Aorta (tissue), 5 donors: ENCODE measurements at regions not wholly inside any gene's neighbourhood (a gene's known extent, or its start where the extent isn't known, plus 50 kb on each side); places are given as distances from the start of the nearest gene placed in this dataset.

ENCODE experiments used
- ATAC-seq: fragments of 200-7000 bp; cut with Tn5 transposase; one replicate; pipeline ENCODE4 v1.9.1; 2022; ENCODE audit warnings: moderate library complexity; ENCODE audit not compliant: low FRiP score
- DNase-seq, 2 donors: peaks; one replicate each; pipeline ENCODE4 v3.0.0-alpha.2; 2020
- H3K27ac ChIP-seq, 2 donors: one replicate each; pipeline ENCODE4 v1.5.1; 2013; ENCODE audit warnings: low read length in 2 of 2, mild to moderate bottlenecking in 2 of 2, moderate library complexity in 2 of 2, control low read depth in 1 of 2, inconsistent platforms in 1 of 2, low read depth in 1 of 2
- H3K27me3 ChIP-seq, 2 donors: one replicate each; pipeline ENCODE4 v1.6.1; 2013; ENCODE audit warnings: control low read depth in 1 of 2, low read length in 1 of 2, mild to moderate bottlenecking in 1 of 2, moderate library complexity in 1 of 2; ENCODE audit not compliant: insufficient read depth in 2 of 2, control insufficient read depth in 1 of 2
- H3K36me3 ChIP-seq, 2 donors: one replicate each; pipeline ENCODE4 v1.6.1; 2013; ENCODE audit warnings: control low read depth in 1 of 2, low read length in 1 of 2, mild to moderate bottlenecking in 1 of 2; ENCODE audit not compliant: insufficient read depth in 2 of 2, control insufficient read depth in 1 of 2
- H3K4me1 ChIP-seq, 2 donors: one replicate each; pipeline ENCODE4 v1.6.1; 2013; ENCODE audit warnings: low read length in 2 of 2, control low read depth in 1 of 2, mild to moderate bottlenecking in 1 of 2, moderate library complexity in 1 of 2; ENCODE audit not compliant: insufficient read depth in 2 of 2, control insufficient read depth in 1 of 2
- H3K4me3 ChIP-seq, 2 donors: one replicate each; pipeline ENCODE4 v1.5.1; 2013; ENCODE audit warnings: low read length in 2 of 2, control low read depth in 1 of 2, mild to moderate bottlenecking in 1 of 2
- H3K9me3 ChIP-seq: one replicate; pipeline ENCODE4 v1.6.1; 2013; ENCODE audit warnings: mild to moderate bottlenecking, low read length; ENCODE audit not compliant: control insufficient read depth
- WGBS, 2 donors: extraction: QIAGEN DNeasy Blood & Tissue Kit; methylation state at CpG; one replicate each; pipeline ENCODE4 v1.1.7; 2013; 5-methylcytosine and 5-hydroxymethylcytosine counted together
- intact Hi-C, 2 donors: fragments of 100-400 bp; cut with DNase I; formaldehyde crosslinking; loops; one replicate each; pipeline versions ENCODE4 v1.14.2 to v1.15.0; 2022
- donor health status: healthy with polysubstance abuse.
- donor health status: Bipolar disorder and iron deficiency.
- donor health status: DM: no; HTN: no; CAD: no.
- donor health status: DM: no; HTN: no; CAD: no.
- donor health status: DM: yes; HTN: yes; CAD: no.

DNA sequence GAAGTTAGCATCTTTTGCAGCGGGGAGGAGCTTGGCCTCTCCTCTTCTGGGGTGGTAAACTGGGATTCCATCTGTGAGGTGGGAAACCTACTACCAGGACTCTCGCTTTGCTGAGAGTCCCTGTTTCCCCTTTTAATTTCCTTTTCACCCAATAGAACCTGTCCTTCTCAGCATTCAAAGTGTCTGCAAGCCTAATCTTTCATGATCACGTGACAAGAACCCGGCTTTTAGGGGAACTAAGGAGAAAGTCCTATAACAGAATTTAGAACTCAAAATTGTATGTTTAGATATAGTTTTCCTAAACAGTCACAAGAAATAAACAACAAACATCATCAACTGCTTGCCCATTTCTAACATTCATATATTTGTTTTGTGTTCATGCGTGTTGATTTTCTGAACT is 103.6 kb upstream of the CDH19 start:
- no peak overlapping the region for H3K27ac ChIP-seq

DNA sequence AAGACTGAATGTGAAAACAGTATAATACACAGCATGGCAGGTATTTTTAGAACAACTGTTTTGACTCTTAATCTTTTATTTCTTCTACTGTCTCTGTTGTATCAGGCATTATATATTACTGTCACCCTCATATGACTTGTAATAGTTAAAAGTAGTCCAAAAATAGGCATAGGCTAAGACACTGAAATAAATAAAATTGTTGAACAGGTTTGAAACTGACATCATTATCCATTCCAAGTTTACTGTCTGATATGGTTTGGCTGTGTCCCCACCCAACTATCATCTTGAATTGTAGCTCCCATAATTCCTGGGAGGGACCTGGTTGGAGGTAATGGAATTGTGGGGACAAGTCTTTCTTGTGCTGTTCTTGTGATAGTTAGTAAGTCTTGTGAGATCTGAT is 91.4 kb upstream of the CDH19 start:
- no peaks in the 10 kb centered on the region for H3K9me3 ChIP-seq
- no peaks in the 10 kb centered on the region for H3K36me3 ChIP-seq
- ATAC-seq (no peak), DNase-seq (no peak)
- H3K27ac ChIP-seq = no peak overlapping the region
- intact Hi-C loops = no loop called here
- no peaks in the 10 kb centered on the region for H3K4me1 ChIP-seq
- no peaks in the 10 kb centered on the region for H3K27me3 ChIP-seq
- H3K4me3 ChIP-seq = no peak overlapping the region

More for the DNA sequence above, 103.6 kb upstream of the CDH19 start:
- Histone ChIP-seq H3K36me3 (no peaks in the 10 kb centered on the region), H3K4me1 (no peaks in the 10 kb centered on the region), H3K4me3 (no peak overlapping the region), H3K9me3 (no peaks in the 10 kb centered on the region), H3K27me3 (no peaks in the 10 kb centered on the region)
- intact Hi-C loops = no loop called here
- DNase-seq (no peak), ATAC-seq (no peak)
- WGBS, 2 donors = 86 to 87% methylated on average over 5 of the region's 5 CpGs

DNA sequence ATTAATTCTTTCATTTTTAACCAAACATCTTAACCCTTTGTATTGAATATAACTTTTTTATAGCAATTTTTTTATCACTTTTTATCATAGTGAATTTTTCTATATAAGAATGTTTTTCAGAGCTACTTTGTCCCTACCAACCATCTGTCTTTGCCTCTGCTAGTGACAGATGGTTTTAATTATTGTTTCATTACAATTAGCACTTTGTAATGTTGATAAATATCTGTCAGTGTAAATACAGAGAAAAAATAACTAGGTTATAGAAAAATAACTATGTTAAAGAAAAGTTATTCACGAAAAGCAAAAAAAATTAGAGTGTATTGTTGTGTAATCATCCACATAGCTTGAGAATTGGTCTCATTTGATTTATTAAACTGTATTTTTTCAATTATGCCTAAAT is 91.0 kb upstream of the CDH19 start:
- H3K4me1 ChIP-seq = no peaks in the 10 kb centered on the region
- WGBS, 2 donors = 63 to 73% methylated on average over 1 of the region's 1 CpG
- no peaks in the 10 kb centered on the region for H3K36me3 ChIP-seq
- H3K9me3 ChIP-seq = no peaks in the 10 kb centered on the region
- no peak overlapping the region for H3K27ac ChIP-seq
- H3K27me3 ChIP-seq = no peaks in the 10 kb centered on the region
- ATAC-seq (no peak), DNase-seq (no peak)
- no peak overlapping the region for H3K4me3 ChIP-seq
- intact Hi-C loops = no loop called here

DNA sequence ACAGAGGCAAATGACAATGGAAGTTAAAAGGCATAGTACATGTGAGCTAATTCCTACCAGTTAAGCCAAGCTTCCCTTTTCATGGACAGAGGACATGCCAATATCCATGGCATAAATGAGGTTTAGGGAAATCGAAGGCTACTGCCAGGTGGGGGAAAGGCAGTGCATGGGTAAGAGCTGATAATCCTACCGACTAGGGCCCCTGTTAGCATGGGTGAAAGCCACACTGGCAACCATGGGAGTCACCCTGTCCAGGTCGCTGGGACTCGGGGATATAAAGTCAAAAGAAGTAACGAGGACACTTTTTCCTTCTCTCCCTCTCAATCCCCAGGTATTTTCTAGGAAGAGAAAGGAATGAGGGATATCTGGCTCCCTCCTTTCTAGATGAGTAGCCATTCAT is 83.7 kb upstream of the CDH19 start:
- Histone ChIP-seq H3K4me1 (no peaks in the 10 kb centered on the region), H3K36me3 (no peaks in the 10 kb centered on the region), H3K27me3 (no peaks in the 10 kb centered on the region), H3K27ac (no peak overlapping the region), H3K9me3 (peaks cover 7% of the 10 kb centered on the region), H3K4me3 (no peak overlapping the region)
- no peak for DNase-seq
- 81 to 93% methylated on average over 5 of the region's 5 CpGs for WGBS, 2 donors
- ATAC-seq = no peak
- intact Hi-C loops = no loop called here

DNA sequence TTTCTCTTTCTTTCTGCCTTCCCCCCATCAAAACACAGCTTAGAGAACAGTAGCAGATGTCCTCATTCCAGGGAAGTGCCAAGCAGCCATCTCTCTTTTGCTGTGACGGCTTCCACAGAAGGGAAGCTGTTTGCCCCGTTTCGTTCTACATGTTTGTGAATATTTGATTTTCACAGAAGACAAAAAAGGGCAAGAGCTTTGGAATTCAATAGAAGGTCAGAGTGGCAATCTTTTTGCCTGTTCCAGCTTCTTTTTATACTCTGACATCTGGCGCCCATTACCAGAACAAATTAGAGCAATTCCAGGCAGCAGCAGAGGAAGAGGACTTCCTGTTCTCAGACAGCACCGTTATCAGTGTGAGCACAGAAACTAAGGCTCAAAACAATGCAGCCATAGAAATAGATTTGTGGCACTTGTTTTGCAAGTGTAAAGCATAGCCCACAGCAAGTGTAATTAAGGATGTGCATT is 79.0 kb upstream of the CDH19 start:
- Histone ChIP-seq H3K27ac (no peak overlapping the region), H3K27me3 (no peaks in the 10 kb centered on the region), H3K9me3 (peaks cover 9% of the 10 kb centered on the region), H3K4me1 (no peaks in the 10 kb centered on the region), H3K36me3 (no peaks in the 10 kb centered on the region), H3K4me3 (no peak overlapping the region)
- no peak for DNase-seq
- intact Hi-C loops = no loop called here
- no peak for ATAC-seq
- 6 to 7% methylated on average over 5 of the region's 5 CpGs for WGBS, 2 donors

DNA sequence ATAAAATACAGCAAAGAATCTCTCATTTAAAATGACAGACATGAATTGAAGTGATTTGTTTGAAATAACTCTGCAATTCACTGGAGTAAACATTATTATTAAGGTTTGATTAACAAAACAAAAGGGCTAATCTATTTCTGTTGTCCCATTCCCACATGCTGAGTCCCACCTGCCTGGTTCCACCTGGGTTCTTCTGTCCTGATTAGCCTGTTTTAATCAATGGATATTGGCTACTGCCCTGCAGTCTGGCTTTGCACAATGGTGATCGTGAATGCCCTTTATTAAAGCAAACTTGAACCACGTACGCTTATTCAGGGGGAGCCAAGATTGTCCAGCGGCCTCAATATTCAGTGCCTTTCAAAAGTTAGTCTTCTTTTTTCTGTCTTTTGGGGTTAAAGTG is 72.8 kb upstream of the CDH19 start:
- DNase-seq (no peak), ATAC-seq (no peak)
- Histone ChIP-seq H3K36me3 (no peaks in the 10 kb centered on the region), H3K9me3 (peaks cover 2% of the 10 kb centered on the region), H3K4me1 (no peaks in the 10 kb centered on the region), H3K27me3 (no peaks in the 10 kb centered on the region), H3K4me3 (no peak overlapping the region), H3K27ac (no peak overlapping the region)
- intact Hi-C loops = no loop called here
- WGBS, 2 donors = 70 to 83% methylated on average over 4 of the region's 4 CpGs

DNA sequence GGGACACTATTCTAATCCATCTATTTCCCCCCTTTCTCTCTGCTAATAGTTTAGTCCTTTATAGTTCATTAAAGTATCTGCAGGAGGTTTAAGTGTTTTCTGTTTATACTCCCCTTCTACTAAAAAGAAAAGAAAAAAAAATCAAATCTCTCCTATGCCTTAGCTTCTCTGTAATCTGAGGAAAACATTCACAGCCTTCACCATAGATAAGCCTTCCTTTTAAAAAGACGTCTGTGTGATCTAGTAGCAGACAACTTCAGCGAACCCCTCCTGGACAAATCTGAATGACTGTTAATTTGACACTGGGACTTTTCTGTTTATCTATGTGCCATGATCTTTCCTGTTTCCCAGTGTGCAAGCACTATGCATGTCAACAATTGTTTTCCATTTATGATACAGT is 70.4 kb upstream of the CDH19 start:
- H3K27ac ChIP-seq = no peak overlapping the region
- H3K4me1 ChIP-seq = no peaks in the 10 kb centered on the region
- WGBS, 2 donors = 36 to 40% methylated on average over 2 of the region's 2 CpGs
- no peaks in the 10 kb centered on the region for H3K36me3 ChIP-seq
- H3K27me3 ChIP-seq = no peaks in the 10 kb centered on the region
- no peak for DNase-seq
- H3K4me3 ChIP-seq = no peak overlapping the region
- peaks cover 2% of the 10 kb centered on the region for H3K9me3 ChIP-seq
- no peak for ATAC-seq
- intact Hi-C loops = no loop called here

DNA sequence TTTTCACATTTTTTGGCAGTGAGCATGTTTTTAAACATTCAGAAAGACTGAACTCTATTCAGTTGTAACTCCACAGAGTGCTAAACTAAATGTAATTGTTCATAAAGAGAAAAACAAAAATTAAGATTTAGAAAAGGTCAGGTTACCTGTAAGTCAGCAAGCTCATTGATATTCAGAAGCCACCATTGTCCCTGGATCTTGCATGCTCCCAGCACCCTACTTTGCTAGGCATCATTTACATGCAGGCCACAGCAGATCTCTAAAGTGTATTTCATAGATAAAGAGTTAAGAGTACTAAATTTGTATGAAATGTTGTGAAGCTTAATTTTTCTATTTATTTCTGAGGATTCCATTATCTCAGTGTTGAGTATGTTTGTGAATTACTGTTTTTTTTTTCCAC is 64.8 kb upstream of the CDH19 start:
- H3K4me1 ChIP-seq = no peaks in the 10 kb centered on the region
- H3K27me3 ChIP-seq = no peaks in the 10 kb centered on the region
- no peaks in the 10 kb centered on the region for H3K36me3 ChIP-seq
- no peak overlapping the region for H3K27ac ChIP-seq
- DNase-seq = no peak
- no peaks in the 10 kb centered on the region for H3K9me3 ChIP-seq
- no peak overlapping the region for H3K4me3 ChIP-seq
- intact Hi-C loops = no loop called here
- no peak for ATAC-seq

DNA sequence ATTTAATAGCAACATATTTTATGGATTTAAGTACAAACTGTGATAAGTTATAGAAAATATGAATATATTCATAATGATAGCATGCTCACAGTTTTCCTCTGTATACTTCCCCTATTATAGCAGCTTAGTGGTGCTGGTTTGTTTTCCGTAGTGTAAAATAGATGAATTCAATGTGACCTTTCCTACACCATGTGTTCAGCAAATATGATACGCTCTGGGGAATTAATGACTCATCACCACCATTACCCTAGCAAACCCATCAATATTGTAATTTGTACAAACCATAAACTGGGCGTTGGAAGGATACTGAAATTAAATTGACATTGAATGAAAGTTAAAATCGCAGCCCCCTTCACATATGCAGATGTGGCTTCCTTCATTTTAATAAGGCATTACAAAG is 58.7 kb upstream of the CDH19 start:
- ATAC-seq = no peak
- WGBS, 2 donors = 83 to 91% methylated on average over 4 of the region's 4 CpGs
- Histone ChIP-seq H3K4me3 (no peak overlapping the region), H3K9me3 (no peaks in the 10 kb centered on the region), H3K27ac (no peak overlapping the region), H3K36me3 (no peaks in the 10 kb centered on the region), H3K4me1 (no peaks in the 10 kb centered on the region), H3K27me3 (no peaks in the 10 kb centered on the region)
- no peak for DNase-seq
- intact Hi-C loops = no loop called here

DNA sequence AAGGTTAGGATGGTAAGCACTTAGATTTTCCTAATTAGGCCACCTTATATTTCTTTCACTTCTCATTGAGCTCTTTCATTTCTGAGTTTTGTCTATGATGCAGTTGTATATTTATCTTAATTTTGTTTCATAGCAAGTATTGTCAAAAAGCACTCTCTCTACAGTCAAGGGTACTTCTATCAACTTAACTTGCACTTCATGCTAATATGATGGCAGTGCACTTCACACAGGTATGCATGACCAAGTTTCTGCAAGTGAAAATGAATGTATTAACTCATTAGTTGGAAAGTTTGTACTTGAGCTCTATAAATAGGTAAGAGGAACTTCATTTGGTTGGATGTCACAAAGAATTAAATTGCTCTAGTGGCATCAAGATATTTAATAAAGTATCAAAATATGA is 51.5 kb upstream of the CDH19 start:
- Histone ChIP-seq H3K27me3 (no peaks in the 10 kb centered on the region), H3K4me1 (no peaks in the 10 kb centered on the region), H3K36me3 (no peaks in the 10 kb centered on the region), H3K9me3 (no peaks in the 10 kb centered on the region), H3K27ac (no peak overlapping the region), H3K4me3 (no peak overlapping the region)
- intact Hi-C loops = no loop called here
- no peak for DNase-seq
- ATAC-seq = no peak
